ENCODE measurements at regions not wholly inside any gene's neighbourhood (a gene's known extent, or its start where the extent isn't known, plus 50 kb on each side); places are given as distances from the start of the nearest gene placed in this dataset.

- no peaks in the 10 kb centered on the region for H3K36me3 ChIP-seq
- H3K4me1 ChIP-seq (ENCODE audit: control insufficient read depth in 1 of 2, low read depth in 2 of 2): no peaks in the 10 kb centered on the region
- no peak overlapping the region for H3K4me3 ChIP-seq
- peaks cover 3% of the 10 kb centered on the region for H3K9me3 ChIP-seq
- no peak overlapping the region for H3K27ac ChIP-seq
- no peaks in the 10 kb centered on the region for H3K27me3 ChIP-seq (replicated peaks; ENCODE audit: insufficient read depth)
- DNase-seq (ENCODE audit: low spot score) (no peak), ATAC-seq (ENCODE audit: insufficient number of reproducible peaks, low FRiP score, low read depth) (no peak)
- no peak for TF ChIP-seq CTCF (IDR thresholded peaks at IDR 0.05)
Measured at GRCh38 chr12:16691624-16692023, 85.7 kb upstream of the LMO3 start.

DNA sequence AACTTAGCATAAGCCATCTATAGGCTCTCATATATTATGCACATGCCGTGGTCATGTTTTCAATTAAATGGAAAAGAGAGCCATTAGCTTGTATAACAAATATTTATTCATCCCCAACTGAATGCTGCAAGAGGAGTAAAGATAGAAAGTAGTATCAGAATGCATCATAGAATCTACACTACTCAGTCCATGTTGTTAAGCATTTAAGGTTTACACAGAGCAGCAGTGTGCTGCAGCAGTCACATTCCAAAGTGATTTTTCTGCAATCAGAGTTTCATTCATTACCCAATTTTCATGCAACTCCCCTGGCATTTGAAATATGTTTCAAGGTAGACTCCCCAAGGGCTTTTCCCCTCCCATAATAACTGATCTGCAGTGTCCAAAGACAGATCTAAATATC lies 82.2 kb upstream of the LMO3 start:
- Histone ChIP-seq H3K27me3 (replicated peaks; ENCODE audit: insufficient read depth) (no peaks in the 10 kb centered on the region), H3K4me3 (no peak overlapping the region), H3K27ac (no peak overlapping the region), H3K9me3 (no peaks in the 10 kb centered on the region), H3K4me1 (ENCODE audit: control insufficient read depth in 1 of 2, low read depth in 2 of 2) (no peaks in the 10 kb centered on the region), H3K36me3 (no peaks in the 10 kb centered on the region)
- no peak for DNase-seq (ENCODE audit: low spot score)
- ATAC-seq (ENCODE audit: insufficient number of reproducible peaks, low FRiP score, low read depth): no peak
- no peak for TF ChIP-seq CTCF (IDR thresholded peaks at IDR 0.05)

DNA sequence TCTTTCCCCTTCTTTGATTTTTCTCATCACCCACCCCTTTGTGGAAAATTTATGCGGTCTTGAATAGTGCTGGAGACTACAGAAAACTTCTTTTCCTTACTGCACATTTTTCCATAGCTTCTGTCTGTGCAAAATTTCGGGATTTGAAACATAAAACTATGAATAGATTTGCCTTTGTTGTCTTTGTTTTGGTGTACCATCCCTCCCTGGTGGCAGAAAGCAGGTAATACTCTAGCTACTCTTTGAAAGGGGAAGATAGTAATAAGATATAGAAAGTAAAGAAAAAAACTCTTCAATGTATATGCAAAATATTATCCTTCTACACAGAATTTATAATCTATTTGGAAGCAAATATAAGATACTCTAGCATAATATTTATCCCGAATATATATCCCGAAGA lies 79.1 kb upstream of the LMO3 start:
- DNase-seq (ENCODE audit: low spot score) (no peak), ATAC-seq (ENCODE audit: insufficient number of reproducible peaks, low FRiP score, low read depth) (no peak)
- Histone ChIP-seq H3K27me3 (replicated peaks; ENCODE audit: insufficient read depth) (no peaks in the 10 kb centered on the region), H3K27ac (no peak overlapping the region), H3K4me3 (no peak overlapping the region), H3K36me3 (no peaks in the 10 kb centered on the region), H3K4me1 (ENCODE audit: control insufficient read depth in 1 of 2, low read depth in 2 of 2) (no peaks in the 10 kb centered on the region), H3K9me3 (no peaks in the 10 kb centered on the region)
- TF ChIP-seq CTCF (IDR thresholded peaks at IDR 0.05): peak; percentile 25

DNA sequence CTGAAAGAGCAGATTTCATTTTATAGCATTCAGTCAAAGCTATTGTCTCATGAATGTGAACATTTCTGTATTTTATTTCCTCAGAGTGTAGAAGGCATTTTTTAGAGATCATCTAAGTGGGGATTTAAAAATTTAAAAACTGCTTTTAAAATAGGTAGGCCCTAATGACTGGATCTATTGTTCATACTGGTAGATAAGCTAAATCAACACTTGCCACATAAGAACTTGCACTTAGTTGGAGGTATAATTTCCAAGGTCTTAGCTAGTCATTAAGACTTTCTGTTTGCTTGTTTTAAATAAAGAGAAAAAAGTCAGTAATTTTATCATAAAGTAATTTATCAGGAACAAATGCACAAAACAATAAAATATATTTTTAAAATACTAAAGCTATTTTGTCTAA lies 75.2 kb upstream of the LMO3 start:
- no peak for TF ChIP-seq CTCF (IDR thresholded peaks at IDR 0.05)
- Histone ChIP-seq H3K4me1 (ENCODE audit: control insufficient read depth in 1 of 2, low read depth in 2 of 2) (no peaks in the 10 kb centered on the region), H3K27ac (no peak overlapping the region), H3K27me3 (replicated peaks; ENCODE audit: insufficient read depth) (no peaks in the 10 kb centered on the region), H3K4me3 (no peak overlapping the region), H3K36me3 (no peaks in the 10 kb centered on the region), H3K9me3 (no peaks in the 10 kb centered on the region)
- DNase-seq (ENCODE audit: low spot score) (no peak), ATAC-seq (ENCODE audit: insufficient number of reproducible peaks, low FRiP score, low read depth) (no peak)

- DNase-seq (ENCODE audit: low spot score) (no peak), ATAC-seq (ENCODE audit: insufficient number of reproducible peaks, low FRiP score, low read depth) (no peak)
- Histone ChIP-seq H3K27ac (no peak overlapping the region), H3K4me1 (ENCODE audit: control insufficient read depth in 1 of 2, low read depth in 2 of 2) (no peaks in the 10 kb centered on the region), H3K36me3 (no peaks in the 10 kb centered on the region), H3K4me3 (no peak overlapping the region), H3K27me3 (replicated peaks; ENCODE audit: insufficient read depth) (no peaks in the 10 kb centered on the region), H3K9me3 (no peaks in the 10 kb centered on the region)
- TF ChIP-seq CTCF (IDR thresholded peaks at IDR 0.05): no peak
Measured at GRCh38 chr12:16675438-16675837, 69.5 kb upstream of the LMO3 start.
